NCI-H526 treated with DMSO at 0.1 percent for 48 hours (cell line): ENCODE measurements at regions not wholly inside any gene's neighbourhood (a gene's known extent, or its start where the extent isn't known, plus 50 kb on each side); places are given as distances from the start of the nearest gene placed in this dataset.

Experiments
- DNase-seq: peaks from one replicate; lab custom pipeline; 2025; lab: John Stamatoyannopoulos, UW

- DNase-seq: no peak
Measured at GRCh38 chr1:239600588-239600987, 214.2 kb downstream of the CHRM3 start.

DNA sequence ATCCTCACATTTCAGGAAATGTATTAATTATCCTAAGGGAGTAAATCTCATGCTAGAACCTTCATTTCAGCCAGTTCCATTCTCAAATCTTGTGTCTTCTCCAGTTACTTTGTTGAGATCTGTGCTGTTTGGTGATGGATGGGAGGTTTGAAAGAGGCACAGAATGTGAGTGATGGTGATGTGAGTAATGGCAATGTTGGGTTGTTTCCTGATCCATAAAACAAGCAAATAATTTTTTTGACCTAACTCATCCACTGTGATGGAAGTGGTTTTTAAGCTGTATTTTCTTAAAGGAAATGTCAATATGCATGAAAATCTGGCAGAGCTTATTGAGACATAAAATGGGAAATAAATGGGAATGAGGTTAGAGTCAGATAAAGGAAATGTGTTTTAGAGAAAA, 214.7 kb downstream of the CHRM3 start:
- no peak for DNase-seq

DNA sequence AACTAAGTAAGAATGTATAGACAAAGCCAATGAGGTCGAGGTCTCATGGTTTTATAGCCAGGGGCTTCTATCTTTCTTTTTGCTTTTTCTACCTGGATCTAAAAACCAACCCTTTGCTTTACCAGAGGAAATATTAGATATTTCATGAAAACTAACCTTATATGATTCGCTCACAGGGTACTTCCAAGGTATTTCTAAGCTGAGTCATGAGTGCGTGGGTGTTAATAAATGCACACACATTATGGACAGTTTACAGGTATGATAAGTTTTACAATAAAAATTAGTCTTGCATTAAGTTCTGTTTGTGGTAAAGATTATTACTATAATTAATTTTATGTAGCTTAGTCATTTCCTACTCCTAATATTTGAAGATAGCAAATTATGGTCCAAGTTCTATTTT, 217.2 kb downstream of the CHRM3 start:
- DNase-seq: no peak

GRCh38 chr1:239606850-239607400, 220.6 kb downstream of the CHRM3 start:
- no peak for DNase-seq

DNA sequence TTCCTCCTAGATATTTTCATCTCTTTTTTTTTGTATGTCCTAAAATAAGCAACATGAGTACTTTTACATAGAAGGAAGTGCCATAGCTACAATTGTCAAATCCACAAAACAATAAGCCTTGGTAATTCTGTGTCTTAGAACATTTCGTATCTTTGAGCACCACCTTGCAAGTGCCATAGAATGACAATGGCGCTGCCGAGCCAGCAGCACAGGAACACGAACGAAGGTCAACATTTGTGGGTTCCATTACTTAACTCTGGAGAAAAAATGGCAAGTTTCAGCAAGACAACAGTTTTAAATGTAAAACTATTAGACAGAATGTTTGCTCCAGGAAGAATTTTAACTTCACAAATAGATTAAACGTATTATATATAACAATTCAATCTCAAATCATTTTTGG, 222.1 kb downstream of the CHRM3 start:
- no peak for DNase-seq

- no peak for DNase-seq
Measured at GRCh38 chr1:239612379-239612778, 226.0 kb downstream of the CHRM3 start.

DNA sequence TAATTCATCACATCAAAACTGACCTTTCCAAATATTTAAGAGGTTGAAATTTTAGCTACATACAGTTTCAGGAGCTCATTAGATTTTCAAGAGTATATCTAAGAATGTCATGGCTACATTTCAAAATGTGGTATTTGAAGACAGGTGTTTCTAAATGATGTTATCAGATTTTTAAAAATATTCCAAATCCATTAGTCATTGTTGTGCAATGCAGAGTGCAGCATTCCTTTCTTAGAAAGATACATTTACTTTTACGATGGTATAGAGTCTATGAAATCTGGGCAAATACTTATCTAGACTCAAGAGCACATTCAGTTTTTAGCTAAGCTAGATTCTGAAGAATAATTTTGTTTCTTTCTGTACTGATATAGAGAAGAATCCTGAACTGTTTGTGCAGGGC, 230.3 kb downstream of the CHRM3 start:
- DNase-seq: no peak

GRCh38 chr1:239617259-239617658, 230.9 kb downstream of the CHRM3 start:
- DNase-seq: no peak

DNA sequence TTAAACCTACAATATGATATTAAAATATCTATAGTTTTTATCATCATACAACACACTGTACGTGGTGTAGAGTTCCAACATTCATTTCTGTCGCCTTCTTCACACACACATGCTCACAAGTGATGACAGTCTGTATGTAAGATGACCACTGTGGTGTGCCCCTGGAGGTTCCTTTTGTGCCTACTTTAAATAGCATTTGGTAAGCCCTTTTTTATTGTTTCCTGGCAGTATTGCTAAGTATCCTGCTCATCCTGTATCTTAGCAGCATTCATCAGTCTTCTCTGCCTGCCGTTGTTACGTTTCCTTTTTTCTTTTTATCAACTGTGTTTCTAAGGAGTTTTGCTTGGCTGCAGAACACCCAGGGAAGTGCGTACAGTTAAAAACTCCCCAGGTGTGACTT, 231.4 kb downstream of the CHRM3 start:
- DNase-seq: no peak

DNA sequence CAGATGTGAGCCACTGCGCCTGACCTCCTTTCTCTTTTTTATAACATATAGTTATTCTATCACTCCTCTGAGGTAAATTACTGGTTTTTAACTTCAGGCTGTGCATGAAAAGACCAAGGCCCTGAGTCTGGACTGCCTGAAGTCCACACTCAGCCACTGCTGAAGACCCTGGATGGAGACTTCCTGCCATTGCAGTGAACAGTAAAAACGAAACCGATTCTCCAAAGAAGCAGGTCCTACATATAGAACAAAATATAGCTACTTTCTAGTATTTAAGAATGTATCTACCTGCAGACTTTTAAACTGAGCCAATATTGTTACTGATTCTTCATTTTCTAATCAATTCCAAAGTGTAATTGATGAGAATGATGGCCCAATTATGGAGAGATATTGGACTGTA, 232.8 kb downstream of the CHRM3 start:
- DNase-seq: no peak

DNA sequence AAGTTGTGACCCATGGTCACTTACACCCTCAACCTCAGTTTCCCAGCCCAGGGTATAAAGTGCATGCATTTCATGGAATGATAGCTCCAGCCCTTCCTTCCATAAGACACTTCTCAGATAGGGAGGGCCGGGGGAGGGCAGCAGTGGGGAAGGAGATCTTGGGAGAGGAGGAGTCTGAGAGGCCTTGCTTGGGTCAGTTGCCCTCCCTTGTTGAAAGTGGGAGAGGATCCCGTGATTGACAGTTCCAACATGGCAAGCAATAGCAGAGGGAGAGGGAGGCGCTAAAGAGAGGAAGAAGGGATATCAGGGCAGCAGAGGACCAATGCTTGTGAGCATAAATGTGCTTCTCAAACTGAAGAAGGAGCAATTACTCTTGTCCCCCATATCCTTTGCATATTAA, 244.4 kb downstream of the CHRM3 start:
- no peak for DNase-seq

GRCh38 chr1:239633432-239633831, 247.1 kb downstream of the CHRM3 start:
- DNase-seq: no peak

- no peak for DNase-seq
Measured at GRCh38 chr1:239635276-239635675, 248.9 kb downstream of the CHRM3 start.

DNA sequence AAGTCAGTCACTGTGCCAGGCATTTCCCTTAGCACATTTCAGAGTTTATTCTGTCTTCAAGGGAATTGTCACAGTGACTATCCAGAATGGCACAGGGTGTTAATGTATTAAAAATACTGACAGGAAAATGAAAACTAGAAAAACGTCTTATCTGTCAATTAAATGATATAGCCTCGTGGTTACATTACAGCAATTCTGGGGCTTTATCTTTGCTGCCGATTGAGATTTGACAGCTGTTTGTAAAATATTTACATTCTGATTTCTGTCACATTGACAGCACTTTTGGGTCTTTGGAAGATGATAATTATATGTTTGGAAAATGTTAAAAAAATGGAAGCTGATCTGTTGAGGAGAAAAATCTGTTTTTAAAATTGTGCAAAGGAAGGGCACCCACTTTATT, 250.0 kb downstream of the CHRM3 start:
- no peak for DNase-seq

DNA sequence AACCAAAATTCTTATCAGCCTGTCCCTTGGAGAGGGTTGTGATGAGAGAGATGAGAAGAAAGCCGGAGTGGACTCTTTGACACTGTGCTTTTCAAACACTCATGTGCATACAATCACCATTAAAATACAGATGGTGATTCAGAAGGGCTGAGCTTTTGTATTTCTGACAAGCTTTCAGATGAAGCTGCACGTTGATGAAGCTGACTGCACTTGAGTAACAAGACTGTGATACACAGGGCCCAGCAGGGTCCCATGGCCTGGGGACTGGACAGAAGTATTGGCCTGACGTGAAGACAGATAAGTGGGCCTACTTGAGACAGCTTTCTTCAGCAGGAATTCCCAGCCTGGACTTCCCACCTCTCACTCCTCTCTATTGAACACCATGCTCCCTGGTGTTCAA, 258.2 kb downstream of the CHRM3 start:
- no peak for DNase-seq

DNA sequence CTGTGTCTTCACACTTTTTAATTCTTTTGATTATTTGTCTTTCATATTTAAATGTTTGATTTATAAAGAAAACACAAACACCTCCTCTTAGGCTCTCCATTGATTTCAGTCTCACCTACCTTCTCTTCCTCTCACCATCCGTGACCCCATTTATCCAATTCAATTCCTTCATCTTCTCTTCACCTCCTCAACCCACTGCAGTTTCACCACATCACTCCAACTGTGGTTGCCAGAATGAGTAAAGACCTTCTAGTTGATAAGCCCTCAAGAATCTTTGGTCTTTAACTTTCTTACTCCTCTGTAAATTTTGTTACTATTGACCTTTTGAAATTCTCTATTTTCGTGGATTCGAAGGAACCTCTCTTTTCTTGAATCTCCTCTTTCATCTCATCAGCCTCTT, 260.7 kb downstream of the CHRM3 start:
- no peak for DNase-seq

DNA sequence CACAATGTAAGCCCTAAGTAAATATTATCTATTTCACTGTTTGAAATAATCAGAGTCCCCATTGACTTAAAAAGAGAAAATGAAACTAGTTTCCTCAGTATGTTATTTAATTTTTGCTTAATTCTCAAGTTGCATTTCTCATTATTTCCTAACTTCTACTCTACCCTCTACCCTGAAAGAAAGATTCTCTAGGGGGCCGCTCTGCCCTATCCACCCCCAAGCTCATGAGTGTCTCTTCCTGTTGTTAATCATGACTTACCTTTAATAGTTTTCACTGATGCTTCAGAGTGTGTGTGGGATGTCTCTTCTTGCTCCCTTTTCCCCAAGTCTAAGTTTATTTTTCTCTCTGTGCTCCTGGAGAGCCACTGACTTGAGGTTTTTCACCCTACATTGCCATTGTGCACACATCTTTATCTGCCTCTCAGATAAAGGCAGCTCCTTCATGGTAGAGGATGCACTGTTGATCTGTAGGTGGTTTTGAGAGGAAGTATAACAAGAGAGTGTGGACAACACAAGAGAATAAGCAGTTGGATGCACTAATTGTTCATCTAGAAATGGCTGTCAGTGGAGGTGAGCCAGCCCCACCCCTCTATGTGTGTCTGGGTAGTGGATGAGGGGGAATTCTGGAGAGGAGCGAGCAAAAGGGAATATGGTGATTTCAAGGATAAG, 261.7 kb downstream of the CHRM3 start:
- DNase-seq: no peak

GRCh38 chr1:239655023-239655422, 268.7 kb downstream of the CHRM3 start:
- no peak for DNase-seq

GRCh38 chr1:239657291-239657690, 270.9 kb downstream of the CHRM3 start:
- DNase-seq: no peak

- DNase-seq: no peak
Measured at GRCh38 chr1:239662950-239663349, 276.6 kb downstream of the CHRM3 start.

GRCh38 chr1:239672256-239672655, 285.9 kb downstream of the CHRM3 start:
- no peak for DNase-seq

- DNase-seq: no peak
Measured at GRCh38 chr1:239675735-239676134, 289.4 kb downstream of the CHRM3 start.

GRCh38 chr1:239676522-239677273, 290.3 kb downstream of the CHRM3 start:
- DNase-seq: no peak

DNA sequence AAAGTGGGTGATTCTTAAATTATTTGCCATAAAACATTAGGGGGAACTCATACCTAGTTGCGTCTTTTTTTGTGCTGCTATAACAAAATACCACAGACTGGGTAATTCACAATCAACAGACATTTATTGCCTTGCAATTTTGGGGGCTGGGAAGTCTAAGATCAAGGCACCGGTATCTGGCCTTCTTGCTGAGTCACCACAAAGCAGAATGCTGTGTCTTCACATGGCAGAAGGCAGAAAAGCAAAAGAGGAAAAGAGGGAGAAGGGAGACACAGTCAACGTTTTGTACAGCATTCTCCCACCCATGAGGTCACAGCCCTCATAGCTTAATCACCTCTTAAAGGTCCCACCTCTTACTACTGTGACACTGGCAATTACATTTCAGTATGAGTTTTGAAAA, 291.0 kb downstream of the CHRM3 start:
- no peak for DNase-seq
